ENCODE measurements at regions not wholly inside any gene's neighbourhood (a gene's known extent, or its start where the extent isn't known, plus 50 kb on each side); places are given as distances from the start of the nearest gene placed in this dataset.

DNA sequence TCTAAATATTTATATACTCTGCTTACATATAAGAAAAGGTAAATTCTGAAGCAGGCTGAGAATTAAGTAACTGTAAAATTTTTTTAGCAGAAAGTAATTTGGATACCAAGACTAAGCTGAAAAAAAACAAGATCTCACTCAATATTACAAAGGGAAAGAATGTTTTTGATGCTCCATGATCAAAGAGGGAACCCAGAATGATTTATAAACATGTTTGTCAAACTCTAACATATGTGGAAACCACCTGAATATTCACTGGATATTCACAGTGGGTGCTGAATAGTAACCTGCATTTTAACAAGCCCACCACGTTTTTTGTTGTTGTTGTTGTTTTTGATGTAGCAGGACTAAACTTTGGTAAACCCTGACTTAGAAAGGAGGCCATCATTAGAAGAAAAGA lies 324.9 kb upstream of the GATB start:
- Histone ChIP-seq H3K9me3 (replicated peaks; ENCODE audit: insufficient read depth, low read length) (no peaks in the 10 kb centered on the region), H3K36me3 (replicated peaks; ENCODE audit: insufficient read depth, low read length) (no peaks in the 10 kb centered on the region), H3K4me3 (ENCODE audit: low read length) (no peak overlapping the region), H3F3A (ENCODE audit: insufficient read depth, low read length) (no peaks in the 10 kb centered on the region), H3K9ac (ENCODE audit: low read length) (no peak overlapping the region), H2AFZ (ENCODE audit: low read length) (no peak overlapping the region), H3K27ac (ENCODE audit: low read length) (no peak overlapping the region), H4K20me1 (ENCODE audit: insufficient read depth, low read length) (no peaks in the 10 kb centered on the region), H3K9me2 (replicated peaks; ENCODE audit: insufficient read depth, low read length) (no peaks in the 10 kb centered on the region), H3K4me1 (ENCODE audit: low read length) (peaks cover 6% of the 10 kb centered on the region), H3K4me2 (ENCODE audit: low read depth, low read length) (no peak overlapping the region), H3K27me3 (replicated peaks; ENCODE audit: insufficient read depth, low read length) (no peaks in the 10 kb centered on the region), H3K79me2 (ENCODE audit: low read length) (no peaks in the 10 kb centered on the region)
- no peak for TF ChIP-seq EZH2 (optimal IDR thresholded peaks at IDR 0.05; ENCODE audit: low read depth, low read length)
- TF ChIP-seq, protein P1, sequence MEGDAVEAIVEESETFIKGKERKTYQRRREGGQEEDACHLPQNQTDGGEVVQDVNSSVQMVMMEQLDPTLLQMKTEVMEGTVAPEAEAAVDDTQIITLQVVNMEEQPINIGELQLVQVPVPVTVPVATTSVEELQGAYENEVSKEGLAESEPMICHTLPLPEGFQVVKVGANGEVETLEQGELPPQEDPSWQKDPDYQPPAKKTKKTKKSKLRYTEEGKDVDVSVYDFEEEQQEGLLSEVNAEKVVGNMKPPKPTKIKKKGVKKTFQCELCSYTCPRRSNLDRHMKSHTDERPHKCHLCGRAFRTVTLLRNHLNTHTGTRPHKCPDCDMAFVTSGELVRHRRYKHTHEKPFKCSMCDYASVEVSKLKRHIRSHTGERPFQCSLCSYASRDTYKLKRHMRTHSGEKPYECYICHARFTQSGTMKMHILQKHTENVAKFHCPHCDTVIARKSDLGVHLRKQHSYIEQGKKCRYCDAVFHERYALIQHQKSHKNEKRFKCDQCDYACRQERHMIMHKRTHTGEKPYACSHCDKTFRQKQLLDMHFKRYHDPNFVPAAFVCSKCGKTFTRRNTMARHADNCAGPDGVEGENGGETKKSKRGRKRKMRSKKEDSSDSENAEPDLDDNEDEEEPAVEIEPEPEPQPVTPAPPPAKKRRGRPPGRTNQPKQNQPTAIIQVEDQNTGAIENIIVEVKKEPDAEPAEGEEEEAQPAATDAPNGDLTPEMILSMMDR (IDR thresholded peaks at IDR 0.05; ENCODE audit: low read length) = no peak
- TF ChIP-seq EZH2phosphoT487 (IDR thresholded peaks at IDR 0.05; ENCODE audit: low read length) = no peak
- no peak for DNase-seq

DNA sequence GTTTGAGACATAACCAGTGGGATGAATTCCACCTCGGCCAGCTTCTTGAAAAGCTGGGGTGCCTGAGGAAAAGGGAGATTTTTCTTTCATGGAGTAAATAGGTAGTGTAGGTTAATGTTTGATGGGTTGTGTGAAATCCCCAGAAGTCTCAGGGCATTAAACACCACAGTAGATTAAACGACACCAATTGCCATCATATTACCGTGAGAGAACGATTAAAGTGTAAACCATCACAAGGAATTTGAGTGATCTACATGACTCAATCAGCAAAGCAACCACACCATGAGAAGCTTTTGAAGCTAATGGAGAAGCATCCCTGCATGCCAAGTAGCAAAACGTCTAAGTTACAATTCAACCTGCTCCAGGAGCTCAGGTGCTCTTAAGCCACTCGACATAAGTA lies 322.5 kb upstream of the GATB start:
- no peaks in the 10 kb centered on the region for H3K79me2 ChIP-seq (ENCODE audit: low read length)
- no peak for DNase-seq
- peaks cover 22% of the 10 kb centered on the region for H3K4me1 ChIP-seq (ENCODE audit: low read length)
- no peak overlapping the region for H3K4me2 ChIP-seq (ENCODE audit: low read depth, low read length)
- TF ChIP-seq EZH2 (optimal IDR thresholded peaks at IDR 0.05; ENCODE audit: low read depth, low read length) = no peak
- TF ChIP-seq EZH2phosphoT487 (IDR thresholded peaks at IDR 0.05; ENCODE audit: low read length) = no peak
- TF ChIP-seq, protein P1 (IDR thresholded peaks at IDR 0.05; ENCODE audit: low read length) = no peak
- H3K36me3 ChIP-seq (replicated peaks; ENCODE audit: insufficient read depth, low read length) = no peaks in the 10 kb centered on the region
- no peaks in the 10 kb centered on the region for H3K27me3 ChIP-seq (replicated peaks; ENCODE audit: insufficient read depth, low read length)
- H3K9me2 ChIP-seq (replicated peaks; ENCODE audit: insufficient read depth, low read length) = no peaks in the 10 kb centered on the region
- H3K27ac ChIP-seq (ENCODE audit: low read length) = no peak overlapping the region
- no peaks in the 10 kb centered on the region for H3K9me3 ChIP-seq (replicated peaks; ENCODE audit: insufficient read depth, low read length)
- no peaks in the 10 kb centered on the region for H4K20me1 ChIP-seq (ENCODE audit: insufficient read depth, low read length)
- no peaks in the 10 kb centered on the region for H3F3A ChIP-seq (ENCODE audit: insufficient read depth, low read length)
- no peak overlapping the region for H3K9ac ChIP-seq (ENCODE audit: low read length)
- no peak overlapping the region for H2AFZ ChIP-seq (ENCODE audit: low read length)
- H3K4me3 ChIP-seq (ENCODE audit: low read length) = no peak overlapping the region

DNA sequence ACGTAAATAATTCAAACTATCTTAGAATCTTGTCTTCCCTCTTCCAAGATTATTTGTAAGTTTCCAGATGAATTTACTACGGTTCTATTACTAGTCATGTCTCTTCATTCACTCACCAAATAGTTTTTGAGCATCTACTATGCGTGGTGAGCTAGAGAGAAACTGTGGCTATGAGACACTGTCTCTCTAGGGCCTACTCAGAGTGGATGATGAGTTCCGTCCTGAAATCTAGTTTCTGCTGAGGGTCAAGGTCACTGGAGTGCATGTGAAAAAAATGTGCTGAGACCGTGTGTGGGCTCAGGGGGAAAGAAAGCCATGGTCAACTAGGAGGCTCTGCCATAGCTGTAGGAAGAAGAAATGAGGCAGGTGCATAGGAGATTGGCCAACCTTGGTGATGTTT lies 320.2 kb upstream of the GATB start:
- H3K4me2 ChIP-seq (ENCODE audit: low read depth, low read length) = no peak overlapping the region
- no peaks in the 10 kb centered on the region for H3K79me2 ChIP-seq (ENCODE audit: low read length)
- no peak for TF ChIP-seq EZH2 (optimal IDR thresholded peaks at IDR 0.05; ENCODE audit: low read depth, low read length)
- TF ChIP-seq EZH2phosphoT487 (IDR thresholded peaks at IDR 0.05; ENCODE audit: low read length) = no peak
- TF ChIP-seq, protein P1 (IDR thresholded peaks at IDR 0.05; ENCODE audit: low read length) = no peak
- no peaks in the 10 kb centered on the region for H3F3A ChIP-seq (ENCODE audit: insufficient read depth, low read length)
- H3K4me3 ChIP-seq (ENCODE audit: low read length) = no peak overlapping the region
- peaks cover 22% of the 10 kb centered on the region for H3K4me1 ChIP-seq (ENCODE audit: low read length)
- no peaks in the 10 kb centered on the region for H3K9me2 ChIP-seq (replicated peaks; ENCODE audit: insufficient read depth, low read length)
- DNase-seq = no peak
- no peaks in the 10 kb centered on the region for H3K36me3 ChIP-seq (replicated peaks; ENCODE audit: insufficient read depth, low read length)
- no peaks in the 10 kb centered on the region for H3K27me3 ChIP-seq (replicated peaks; ENCODE audit: insufficient read depth, low read length)
- no peak overlapping the region for H3K27ac ChIP-seq (ENCODE audit: low read length)
- H3K9ac ChIP-seq (ENCODE audit: low read length) = no peak overlapping the region
- no peaks in the 10 kb centered on the region for H4K20me1 ChIP-seq (ENCODE audit: insufficient read depth, low read length)
- H3K9me3 ChIP-seq (replicated peaks; ENCODE audit: insufficient read depth, low read length) = no peaks in the 10 kb centered on the region
- H2AFZ ChIP-seq (ENCODE audit: low read length) = no peak overlapping the region
